ENCODE measurements at regions not wholly inside any gene's neighbourhood (a gene's known extent, or its start where the extent isn't known, plus 50 kb on each side); places are given as distances from the start of the nearest gene placed in this dataset.

DNA sequence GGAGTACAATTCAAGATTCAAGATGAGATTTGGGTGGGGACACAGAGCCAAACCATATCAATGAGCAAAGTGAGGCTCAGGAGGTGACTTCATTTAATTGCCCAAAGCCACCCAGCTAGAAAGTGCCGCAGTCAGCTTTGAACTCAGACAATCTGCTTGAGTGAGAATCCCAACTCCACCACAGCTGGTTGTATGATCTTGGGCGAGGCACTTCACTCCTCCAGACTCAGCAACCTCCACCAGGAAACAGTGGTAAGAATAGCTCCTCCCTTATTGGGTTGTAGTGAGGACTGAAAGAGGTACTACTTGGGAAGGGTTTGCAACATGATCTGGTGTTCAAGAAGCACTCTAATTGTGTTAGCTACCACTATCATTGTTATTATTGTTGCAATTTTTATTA, 129.2 kb upstream of the RFLNA start:
- no peak for DNase-seq
- Histone ChIP-seq H4K8ac (replicated peaks; ENCODE audit: insufficient read length, low read depth, low read length) (no peak overlapping the region), H3K23ac (ENCODE audit: insufficient read length, low read depth, low read length) (no peak overlapping the region), H2BK5ac (ENCODE audit: insufficient read length, low read length) (no peak overlapping the region), H3K4me2 (ENCODE audit: insufficient read depth, insufficient read length, low read length) (no peak overlapping the region), H2AFZ (ENCODE audit: low read length) (no peak overlapping the region), H2AK5ac (ENCODE audit: insufficient read length, low read length) (no peak overlapping the region), H3K27ac (ENCODE audit: insufficient read length, low read depth, low read length) (no peak overlapping the region), H3T11ph (ENCODE audit: low read length) (no peak overlapping the region), H3K56ac (ENCODE audit: insufficient read length, low read depth, low read length) (no peak overlapping the region), H3K79me1 (ENCODE audit: insufficient read depth, low read depth, low read length, poor library complexity, severe bottlenecking) (no peaks in the 10 kb centered on the region), H3K4ac (ENCODE audit: low read depth, low read length) (no peak overlapping the region), H3K4me1 (ENCODE audit: insufficient read depth, low read length) (no peaks in the 10 kb centered on the region), H3K9me3 (ENCODE audit: control insufficient read depth, low read depth, low read length) (no peaks in the 10 kb centered on the region), H4K91ac (ENCODE audit: insufficient read length, low read depth, low read length) (no peak overlapping the region), H2BK20ac (ENCODE audit: low read depth, low read length, poor library complexity, severe bottlenecking) (no peak overlapping the region), H3K14ac (ENCODE audit: insufficient read depth, low read length) (no peak overlapping the region), H2BK15ac (ENCODE audit: low read depth, low read length) (no peak overlapping the region), H3K27me3 (ENCODE audit: insufficient read depth, low read length) (no peaks in the 10 kb centered on the region), H2BK120ac (ENCODE audit: low read depth, low read length, poor library complexity, severe bottlenecking) (no peak overlapping the region), H4K20me1 (ENCODE audit: control insufficient read depth, insufficient read depth, insufficient read length) (no peaks in the 10 kb centered on the region), H4K5ac (ENCODE audit: insufficient read length, low read depth, low read length) (no peak overlapping the region), H3K79me2 (ENCODE audit: insufficient read depth, low read length) (no peaks in the 10 kb centered on the region), H3K9ac (ENCODE audit: extremely low read depth, insufficient read length, low read length) (no peak overlapping the region), H3K23me2 (ENCODE audit: insufficient read length, low read depth, low read length, poor library complexity, severe bottlenecking) (no peaks in the 10 kb centered on the region), H2BK12ac (ENCODE audit: insufficient read length, low read depth, low read length) (no peak overlapping the region), H3K18ac (ENCODE audit: insufficient read length, low read depth, low read length) (no peak overlapping the region)
- peaks cover 0 to 6% of the 10 kb centered on the region in 2 experiments; a peak in 1 of 4 replicates for H3K4me1 Mint-ChIP-seq
- H3K9me3 Mint-ChIP-seq: peaks cover 45 to 53% of the 10 kb centered on the region in 2 experiments
- no peak overlapping the region for H3K27ac Mint-ChIP-seq
- peaks cover 23 to 44% (median 37%) of the 10 kb centered on the region in 3 experiments for H3K36me3 Mint-ChIP-seq (ENCODE audit: insufficient read depth in 1 of 3, low read depth in 3 of 3)
- no CpG with 5 or more reads among the region's 2 CpGs for WGBS (ENCODE audit: extremely low coverage, insufficient read length, low lambda C conversion rate)
- H3K4me3 Mint-ChIP-seq: no peak overlapping the region
- no peaks in the 10 kb centered on the region; the same call in 1 of the 2 replicates for H3K27me3 Mint-ChIP-seq (ENCODE audit: low read depth)
- TF ChIP-seq, protein P1, sequence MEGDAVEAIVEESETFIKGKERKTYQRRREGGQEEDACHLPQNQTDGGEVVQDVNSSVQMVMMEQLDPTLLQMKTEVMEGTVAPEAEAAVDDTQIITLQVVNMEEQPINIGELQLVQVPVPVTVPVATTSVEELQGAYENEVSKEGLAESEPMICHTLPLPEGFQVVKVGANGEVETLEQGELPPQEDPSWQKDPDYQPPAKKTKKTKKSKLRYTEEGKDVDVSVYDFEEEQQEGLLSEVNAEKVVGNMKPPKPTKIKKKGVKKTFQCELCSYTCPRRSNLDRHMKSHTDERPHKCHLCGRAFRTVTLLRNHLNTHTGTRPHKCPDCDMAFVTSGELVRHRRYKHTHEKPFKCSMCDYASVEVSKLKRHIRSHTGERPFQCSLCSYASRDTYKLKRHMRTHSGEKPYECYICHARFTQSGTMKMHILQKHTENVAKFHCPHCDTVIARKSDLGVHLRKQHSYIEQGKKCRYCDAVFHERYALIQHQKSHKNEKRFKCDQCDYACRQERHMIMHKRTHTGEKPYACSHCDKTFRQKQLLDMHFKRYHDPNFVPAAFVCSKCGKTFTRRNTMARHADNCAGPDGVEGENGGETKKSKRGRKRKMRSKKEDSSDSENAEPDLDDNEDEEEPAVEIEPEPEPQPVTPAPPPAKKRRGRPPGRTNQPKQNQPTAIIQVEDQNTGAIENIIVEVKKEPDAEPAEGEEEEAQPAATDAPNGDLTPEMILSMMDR (conservative IDR thresholded peaks at IDR 0.05): no peak

Measured in H9 (cell line).